ENCODE measurements at regions not wholly inside any gene's neighbourhood (a gene's known extent, or its start where the extent isn't known, plus 50 kb on each side); places are given as distances from the start of the nearest gene placed in this dataset.

DNA sequence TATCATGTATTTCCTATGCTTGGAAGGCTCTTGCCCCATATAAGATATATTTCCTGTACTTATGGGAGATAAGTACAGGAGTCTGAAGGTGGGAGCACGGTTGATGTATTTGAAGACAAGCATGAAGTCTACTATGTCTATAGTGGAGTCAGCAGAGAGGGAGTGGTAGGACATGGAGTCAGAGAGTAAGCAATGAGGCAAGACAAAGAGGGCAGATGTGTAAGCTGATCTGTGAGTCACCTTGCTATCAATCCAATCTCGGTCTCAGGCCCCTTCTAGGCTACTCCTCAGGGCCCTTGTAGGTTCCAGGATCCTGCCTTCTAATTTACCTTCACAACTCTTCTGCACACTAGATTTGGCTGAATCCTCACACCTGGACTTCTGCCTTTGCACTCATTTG is 105.5 kb downstream of the MACIR start:
- DNase-seq = no peak
- ChIA-PET CTCF (no interaction called here), POLR2A (no interaction called here)
- TF ChIP-seq, protein P1, sequence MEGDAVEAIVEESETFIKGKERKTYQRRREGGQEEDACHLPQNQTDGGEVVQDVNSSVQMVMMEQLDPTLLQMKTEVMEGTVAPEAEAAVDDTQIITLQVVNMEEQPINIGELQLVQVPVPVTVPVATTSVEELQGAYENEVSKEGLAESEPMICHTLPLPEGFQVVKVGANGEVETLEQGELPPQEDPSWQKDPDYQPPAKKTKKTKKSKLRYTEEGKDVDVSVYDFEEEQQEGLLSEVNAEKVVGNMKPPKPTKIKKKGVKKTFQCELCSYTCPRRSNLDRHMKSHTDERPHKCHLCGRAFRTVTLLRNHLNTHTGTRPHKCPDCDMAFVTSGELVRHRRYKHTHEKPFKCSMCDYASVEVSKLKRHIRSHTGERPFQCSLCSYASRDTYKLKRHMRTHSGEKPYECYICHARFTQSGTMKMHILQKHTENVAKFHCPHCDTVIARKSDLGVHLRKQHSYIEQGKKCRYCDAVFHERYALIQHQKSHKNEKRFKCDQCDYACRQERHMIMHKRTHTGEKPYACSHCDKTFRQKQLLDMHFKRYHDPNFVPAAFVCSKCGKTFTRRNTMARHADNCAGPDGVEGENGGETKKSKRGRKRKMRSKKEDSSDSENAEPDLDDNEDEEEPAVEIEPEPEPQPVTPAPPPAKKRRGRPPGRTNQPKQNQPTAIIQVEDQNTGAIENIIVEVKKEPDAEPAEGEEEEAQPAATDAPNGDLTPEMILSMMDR (IDR thresholded peaks at IDR 0.05) = no peak
- TF ChIP-seq EZH2 (IDR thresholded peaks at IDR 0.05; ENCODE audit: borderline replicate concordance, insufficient read depth, low read depth, low read length, poor library complexity, severe bottlenecking) = no peak
- Histone ChIP-seq H4K20me1 (ENCODE audit: control insufficient read depth, insufficient read depth, low read length, poor library complexity, severe bottlenecking) (no peaks in the 10 kb centered on the region), H3K4me2 (replicated peaks; ENCODE audit: low read depth, low read length, poor library complexity, severe bottlenecking) (no peak overlapping the region), H3K9me3 (ENCODE audit: control extremely low read depth in 1 of 3, control insufficient read depth in 2 of 3, insufficient read depth in 1 of 3, low read length in 2 of 3) (peaks cover 0 to 3% (median 0%) of the 10 kb centered on the region in 3 donors), H3K4me1 (ENCODE audit: control insufficient read depth in 2 of 2, insufficient read depth in 2 of 2, low read length in 2 of 2) (no peaks in the 10 kb centered on the region), H3K27ac (ENCODE audit: low read length in 2 of 2) (no peak overlapping the region), H3K27me3 (replicated peaks in 1 of 4; ENCODE audit: control extremely low read depth in 1 of 4, control insufficient read depth in 3 of 4, insufficient read depth in 4 of 4, low read length in 3 of 4) (no peaks in the 10 kb centered on the region), H3K79me2 (ENCODE audit: control insufficient read depth, insufficient read depth, low read length) (no peaks in the 10 kb centered on the region), H3K9ac (ENCODE audit: low read length) (no peak overlapping the region), H2AFZ (ENCODE audit: insufficient read depth, low read depth, low read length, poor library complexity, severe bottlenecking) (no peak overlapping the region), H3K4me3 (ENCODE audit: control extremely low read depth in 1 of 5, extremely low read depth in 1 of 5, insufficient read depth in 1 of 5, low read depth in 2 of 5, low read length in 4 of 5) (no peak overlapping the region), H3K36me3 (replicated peaks in 1 of 2; ENCODE audit: control extremely low read depth in 1 of 2, control insufficient read depth in 1 of 2, extremely low read depth in 1 of 2, insufficient read depth in 2 of 2, low read length in 1 of 2) (no peaks in the 10 kb centered on the region)
- Mint-ChIP-seq H3K4me1 (no peaks in the 10 kb centered on the region), H3K27ac (no peak overlapping the region), H3K9me3 (ENCODE audit: insufficient read depth) (peaks cover 2% of the 10 kb centered on the region), H3K27me3 (no peaks in the 10 kb centered on the region), H3K4me3 (no peak overlapping the region)
- no peak for ATAC-seq (ENCODE audit: low read depth)
- WGBS (ENCODE audit: insufficient coverage) = 86% methylated on average over 1 of the region's 2 CpGs
- intact Hi-C loops (cut with micrococcal nuclease) = no loop called here

DNA sequence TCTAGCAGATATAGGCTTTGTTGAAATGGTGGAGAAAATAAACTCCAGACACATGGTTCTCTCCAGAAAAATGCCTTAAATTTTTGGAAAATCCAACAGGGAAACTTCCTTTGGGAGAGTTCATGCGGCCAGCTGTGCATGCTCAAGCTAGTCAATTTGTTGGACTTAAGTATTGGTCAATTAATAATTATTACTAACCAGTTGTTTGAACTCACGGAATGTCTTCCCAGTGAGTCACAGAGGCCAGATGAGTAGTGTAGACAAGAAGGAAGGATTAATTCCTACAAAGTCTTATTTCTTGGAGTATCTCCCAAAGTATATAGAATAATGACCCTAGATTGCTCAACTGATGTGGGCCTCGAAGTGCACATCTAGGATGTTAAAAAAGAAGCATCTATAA is 103.6 kb downstream of the MACIR start:
- no peak overlapping the region for H3K9ac ChIP-seq (ENCODE audit: low read length)
- intact Hi-C loops (cut with micrococcal nuclease) = no loop called here
- Mint-ChIP-seq H3K27me3 (no peaks in the 10 kb centered on the region), H3K4me1 (no peaks in the 10 kb centered on the region), H3K27ac (no peak overlapping the region), H3K9me3 (ENCODE audit: insufficient read depth) (no peaks in the 10 kb centered on the region), H3K4me3 (no peak overlapping the region)
- ATAC-seq (ENCODE audit: low read depth) (no peak), DNase-seq (no peak)
- TF ChIP-seq, protein P1 (IDR thresholded peaks at IDR 0.05) = no peak
- no peak for TF ChIP-seq EZH2 (IDR thresholded peaks at IDR 0.05; ENCODE audit: borderline replicate concordance, insufficient read depth, low read depth, low read length, poor library complexity, severe bottlenecking)
- H2AFZ ChIP-seq (ENCODE audit: insufficient read depth, low read depth, low read length, poor library complexity, severe bottlenecking) = no peak overlapping the region
- H3K4me1 ChIP-seq (ENCODE audit: control insufficient read depth in 2 of 2, insufficient read depth in 2 of 2, low read length in 2 of 2) = no peaks in the 10 kb centered on the region
- no peaks in the 10 kb centered on the region for H3K27me3 ChIP-seq (replicated peaks in 1 of 4; ENCODE audit: control extremely low read depth in 1 of 4, control insufficient read depth in 3 of 4, insufficient read depth in 4 of 4, low read length in 3 of 4)
- WGBS (ENCODE audit: insufficient coverage) = no CpG with 5 or more reads among the region's 3 CpGs
- H3K36me3 ChIP-seq (replicated peaks in 1 of 2; ENCODE audit: control extremely low read depth in 1 of 2, control insufficient read depth in 1 of 2, extremely low read depth in 1 of 2, insufficient read depth in 2 of 2, low read length in 1 of 2) = no peaks in the 10 kb centered on the region
- ChIA-PET CTCF (no interaction called here), POLR2A (no interaction called here)
- H3K9me3 ChIP-seq (ENCODE audit: control extremely low read depth in 1 of 3, control insufficient read depth in 2 of 3, insufficient read depth in 1 of 3, low read length in 2 of 3) = no peaks in the 10 kb centered on the region
- no peak overlapping the region for H3K4me2 ChIP-seq (replicated peaks; ENCODE audit: low read depth, low read length, poor library complexity, severe bottlenecking)
- no peak overlapping the region for H3K27ac ChIP-seq (ENCODE audit: low read length in 2 of 2)
- H4K20me1 ChIP-seq (ENCODE audit: control insufficient read depth, insufficient read depth, low read length, poor library complexity, severe bottlenecking) = no peaks in the 10 kb centered on the region
- no peaks in the 10 kb centered on the region for H3K79me2 ChIP-seq (ENCODE audit: control insufficient read depth, insufficient read depth, low read length)
- no peak overlapping the region for H3K4me3 ChIP-seq (ENCODE audit: control extremely low read depth in 1 of 5, extremely low read depth in 1 of 5, insufficient read depth in 1 of 5, low read depth in 2 of 5, low read length in 4 of 5)
